Skin epidermis (tissue), 12 donors: ENCODE measurements at regions not wholly inside any gene's neighbourhood (a gene's known extent, or its start where the extent isn't known, plus 50 kb on each side); places are given as distances from the start of the nearest gene placed in this dataset.
"Not testable (repeated sequence)": the region's sequence is repeated elsewhere in the genome, so short reads cannot be mapped to it uniquely, and the experiment has no call there.

Experiments used
- H3K27ac ChIP-seq, 21 experiments: fragments of 200-600 bp; sonication (generic) in 11 of 21; one replicate each; pipeline ENCODE4 v1.5.0; 2020; ENCODE audit warnings: mild to moderate bottlenecking in 3 of 21, inconsistent platforms in 2 of 21, moderate library complexity in 2 of 21
- H3K4me3 ChIP-seq, 7 experiments: fragments of 200-600 bp; sonication (generic) in 2 of 7; one replicate each; pipeline ENCODE4 v1.5.0; 2020; ENCODE audit warnings: inconsistent platforms in 2 of 7, mild to moderate bottlenecking in 2 of 7, moderate library complexity in 1 of 7

DNA sequence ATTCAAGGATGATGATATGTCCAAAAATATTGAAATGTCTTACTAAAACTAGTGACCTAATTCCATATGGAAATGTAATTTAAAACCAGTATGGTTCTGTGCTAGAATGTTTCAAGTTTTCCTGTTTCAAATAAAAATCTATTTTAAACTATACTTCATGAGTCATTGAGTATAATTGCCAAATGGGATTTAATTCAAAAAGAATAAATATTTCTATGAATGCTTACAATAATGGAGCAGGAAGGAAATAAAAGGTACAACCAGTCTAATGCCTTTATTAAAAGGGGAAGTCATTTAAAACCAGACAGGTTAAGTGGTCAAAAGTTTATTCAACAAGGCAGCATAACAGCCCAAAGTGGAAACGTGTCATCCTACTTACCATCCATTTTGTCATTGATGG lies 2347.1 kb downstream of the PCDH7 start:
- no peak overlapping the region for H3K4me3 ChIP-seq
- H3K27ac ChIP-seq, result no peak overlapping the region

DNA sequence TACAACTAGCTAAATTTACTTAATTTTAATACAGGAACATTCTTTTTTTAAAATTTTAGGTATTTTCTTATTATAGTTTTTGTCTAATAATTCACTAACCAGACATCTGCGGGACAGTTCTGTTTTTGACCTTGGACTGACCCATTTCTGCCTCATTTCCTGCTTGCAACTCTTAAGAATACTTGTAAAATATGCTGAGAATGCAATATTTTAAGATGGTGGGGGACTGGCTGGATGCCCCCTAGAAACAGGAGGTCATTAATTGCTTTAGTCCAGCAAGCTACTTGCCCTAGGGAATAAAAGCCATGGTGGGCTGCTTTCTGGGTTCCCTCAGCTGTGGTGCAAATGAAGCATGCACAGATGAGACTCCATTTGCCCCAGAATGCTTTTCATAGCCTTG lies 2348.4 kb downstream of the PCDH7 start:
- H3K27ac ChIP-seq, result no peak overlapping the region
- no peak overlapping the region for H3K4me3 ChIP-seq

GRCh38 chr4:33071535-33071934 lies 2351.4 kb downstream of the PCDH7 start:
- Histone ChIP-seq H3K27ac (no peak overlapping the region), H3K4me3 (no peak overlapping the region)

- no peak overlapping the region for H3K4me3 ChIP-seq
- H3K27ac ChIP-seq, result no peak overlapping the region
Observed at GRCh38 chr4:33072298-33073089, 2352.3 kb downstream of the PCDH7 start.

DNA sequence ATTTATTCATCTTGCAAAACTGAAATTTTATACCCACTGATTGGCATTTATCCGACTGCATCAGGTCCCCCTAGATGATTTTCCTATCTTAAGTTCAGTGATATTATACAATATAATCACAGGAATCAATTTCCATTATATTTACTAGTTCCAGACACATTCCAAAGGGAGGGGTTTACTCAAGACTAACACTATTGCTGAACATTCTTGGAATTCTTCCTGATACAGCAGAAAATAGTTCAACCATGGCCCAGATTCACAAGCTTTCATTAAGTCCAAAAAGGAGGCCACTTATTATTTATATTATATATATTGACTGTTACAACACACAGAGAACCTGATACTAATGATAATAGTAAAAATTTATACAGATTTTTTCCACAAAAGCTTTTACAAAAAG lies 2353.6 kb downstream of the PCDH7 start:
- Histone ChIP-seq H3K27ac (no peak overlapping the region), H3K4me3 (no peak overlapping the region)

- no peak overlapping the region for H3K4me3 ChIP-seq
- H3K27ac ChIP-seq, result no peak overlapping the region
Observed at GRCh38 chr4:33078145-33078544, 2358.0 kb downstream of the PCDH7 start.

- Histone ChIP-seq H3K27ac (no peak overlapping the region), H3K4me3 (no peak overlapping the region)
Observed at GRCh38 chr4:33080275-33080674, 2360.1 kb downstream of the PCDH7 start.

DNA sequence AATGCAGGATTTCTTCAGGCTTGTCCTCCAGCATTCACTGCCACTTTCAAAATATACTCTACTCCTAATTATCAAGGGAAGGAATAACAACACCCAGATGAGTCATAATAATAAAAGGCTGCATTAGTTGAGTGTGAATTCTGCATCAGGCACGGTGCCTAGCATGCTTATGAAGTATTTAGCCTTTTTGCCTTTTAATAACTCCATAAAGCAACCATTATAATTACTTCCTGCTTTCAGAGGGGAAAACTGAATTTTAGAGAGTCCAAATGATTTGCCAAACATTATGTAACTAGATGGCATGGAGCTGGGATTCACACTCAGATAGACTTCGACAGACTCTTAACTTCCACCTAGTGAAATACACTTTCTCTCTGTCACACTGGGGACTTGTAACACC lies 2365.5 kb downstream of the PCDH7 start:
- H3K27ac ChIP-seq, result no peak overlapping the region

DNA sequence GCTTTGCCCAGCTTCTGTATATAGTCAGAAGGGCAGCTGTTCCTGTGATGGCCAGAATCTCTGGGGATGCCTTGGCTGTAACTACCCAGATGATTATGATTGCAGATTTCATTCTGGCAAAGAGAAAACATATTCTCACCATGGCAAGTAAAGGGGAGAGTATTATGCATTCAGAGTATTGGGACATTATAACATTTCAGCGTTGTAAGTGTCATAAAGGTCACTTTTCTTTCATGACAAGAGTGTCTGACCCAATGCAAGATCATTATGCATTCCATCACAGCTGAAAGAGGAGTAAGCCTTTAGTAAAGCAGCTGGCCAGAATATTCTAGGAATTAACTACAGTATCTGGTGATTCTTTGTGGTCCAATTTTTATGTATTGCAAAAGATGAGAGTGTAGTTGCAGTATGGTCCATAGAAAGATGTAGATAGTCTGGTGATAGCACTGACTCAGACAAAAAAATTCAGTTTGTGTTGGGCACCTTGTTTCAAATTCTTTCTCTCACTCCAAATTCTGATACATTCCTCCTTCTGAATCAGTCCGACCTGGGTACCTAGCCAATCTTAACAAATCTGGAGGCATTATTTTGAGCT lies 2366.3 kb downstream of the PCDH7 start:
- Histone ChIP-seq H3K4me3 (no peak overlapping the region), H3K27ac (no peak overlapping the region)

More for the DNA sequence above, 2365.5 kb downstream of the PCDH7 start:
- H3K4me3 ChIP-seq, result no peak overlapping the region

DNA sequence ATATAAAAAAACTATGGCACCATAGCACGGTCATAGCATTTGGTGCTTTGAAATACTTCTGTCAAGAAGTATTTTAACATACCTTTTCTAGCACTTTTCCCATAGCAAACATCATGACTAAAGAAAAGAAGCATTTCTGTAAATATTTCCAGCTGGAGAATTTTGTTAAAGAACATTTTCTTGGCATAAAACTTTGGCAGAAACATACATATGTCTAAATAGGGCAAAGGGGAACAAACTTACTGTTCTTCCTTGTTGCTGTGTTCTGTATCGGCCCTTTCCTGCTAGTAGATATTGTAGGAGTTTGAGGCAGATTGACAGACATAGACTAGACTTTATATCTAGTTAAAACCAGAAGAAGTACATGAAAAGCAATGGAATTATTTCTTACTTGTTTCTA lies 2368.5 kb downstream of the PCDH7 start:
- no peak overlapping the region for H3K4me3 ChIP-seq
- peak overlapping the region in 1 of 21 experiments; percentile 4 for H3K27ac ChIP-seq

DNA sequence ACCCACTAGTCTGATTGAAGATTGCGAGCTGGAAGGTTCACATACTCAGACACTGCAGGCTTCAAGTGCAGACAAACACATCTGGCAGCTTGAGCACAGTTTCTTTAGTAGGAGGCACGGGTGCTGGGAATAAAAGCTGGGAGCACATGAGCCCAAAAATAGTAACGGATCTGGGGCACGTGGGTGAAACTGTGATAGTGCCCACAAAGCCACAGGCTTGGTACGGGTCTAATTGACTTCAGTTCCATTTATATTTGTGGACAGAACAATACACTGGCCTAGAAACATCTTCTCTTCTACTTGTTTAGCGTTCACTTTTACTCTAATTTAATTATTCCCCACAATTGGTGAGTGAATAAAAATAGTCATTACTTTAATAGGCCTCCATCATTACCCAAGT lies 2370.7 kb downstream of the PCDH7 start:
- no peak overlapping the region for H3K27ac ChIP-seq
- no peak overlapping the region for H3K4me3 ChIP-seq

DNA sequence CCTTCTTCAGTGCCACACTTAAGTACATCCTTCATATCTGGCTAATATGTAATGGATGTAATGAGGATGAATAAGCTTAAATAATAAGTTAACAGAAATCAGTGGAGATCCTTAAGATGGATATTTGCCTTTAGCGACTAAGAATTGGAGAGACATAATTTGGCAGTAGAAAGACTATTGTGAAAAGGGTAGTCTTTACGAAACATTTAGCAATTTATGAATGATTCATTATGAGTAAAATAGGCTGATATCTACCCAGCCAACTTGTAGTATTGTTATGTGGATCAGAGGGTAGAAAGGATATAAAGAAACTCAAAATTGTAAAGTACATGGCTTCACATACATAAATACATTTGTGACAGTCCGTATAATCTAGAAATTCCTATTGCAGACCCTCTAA lies 2371.8 kb downstream of the PCDH7 start:
- Histone ChIP-seq H3K4me3 (no peak overlapping the region), H3K27ac (no peak overlapping the region)

DNA sequence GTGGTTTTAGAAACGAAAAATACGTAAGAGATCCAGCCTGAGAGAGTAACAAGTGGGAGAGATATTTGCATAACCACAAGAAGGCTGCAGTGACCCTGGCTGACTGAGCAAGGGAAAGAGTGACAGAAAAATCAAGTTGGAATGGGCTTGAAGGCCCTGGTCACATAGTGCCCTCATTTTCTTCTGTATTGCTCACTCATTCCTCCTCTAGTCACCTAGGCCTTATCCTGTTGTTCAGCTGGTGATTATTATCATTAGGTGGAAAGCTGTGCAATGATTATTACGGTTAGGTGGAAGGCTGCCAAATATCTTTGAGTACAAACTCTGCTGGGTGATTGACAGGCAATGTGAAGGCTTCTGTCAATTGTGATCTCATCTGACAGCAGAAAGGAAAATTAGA lies 2384.1 kb downstream of the PCDH7 start:
- Histone ChIP-seq H3K27ac (no peak overlapping the region), H3K4me3 (no peak overlapping the region)

DNA sequence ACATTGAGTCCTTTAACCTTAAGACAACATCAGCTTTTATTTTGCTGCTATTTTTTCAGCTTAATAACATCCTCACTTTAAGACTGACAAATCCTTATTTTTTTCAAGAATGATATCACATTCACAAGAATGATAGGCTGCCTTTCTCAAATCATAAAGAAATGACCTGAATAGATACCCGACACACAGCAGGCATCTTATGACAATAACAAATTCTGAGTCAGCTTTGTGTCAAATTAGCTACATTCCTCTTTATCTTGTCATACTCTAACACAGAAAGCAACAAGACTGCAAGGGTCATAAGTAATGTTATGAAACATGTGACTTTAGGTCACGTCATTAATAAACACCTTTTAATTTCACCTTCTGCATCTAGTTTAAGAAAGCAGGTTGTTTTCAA lies 2387.6 kb downstream of the PCDH7 start:
- no peak overlapping the region for H3K27ac ChIP-seq
- no peak overlapping the region for H3K4me3 ChIP-seq

DNA sequence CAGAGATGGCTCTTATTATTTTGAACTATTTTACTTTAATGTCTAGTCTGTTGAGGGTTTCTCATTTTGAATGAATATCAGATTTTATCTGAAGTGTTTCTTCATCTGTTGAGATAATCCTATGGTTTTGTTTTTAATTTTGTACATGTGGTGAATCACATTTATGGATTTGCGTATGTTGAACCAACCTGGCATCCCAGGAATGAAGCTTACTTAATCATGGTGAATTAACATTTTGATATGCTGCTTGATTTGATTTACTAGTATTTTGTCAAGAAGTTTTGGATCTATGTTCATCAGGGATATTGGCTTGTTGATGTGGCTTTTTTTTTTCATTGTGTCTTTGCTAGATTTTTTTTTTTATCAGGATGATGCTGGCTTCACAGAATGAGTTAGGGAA lies 2390.9 kb downstream of the PCDH7 start:
- no peak overlapping the region for H3K4me3 ChIP-seq
- H3K27ac ChIP-seq, result no peak overlapping the region

DNA sequence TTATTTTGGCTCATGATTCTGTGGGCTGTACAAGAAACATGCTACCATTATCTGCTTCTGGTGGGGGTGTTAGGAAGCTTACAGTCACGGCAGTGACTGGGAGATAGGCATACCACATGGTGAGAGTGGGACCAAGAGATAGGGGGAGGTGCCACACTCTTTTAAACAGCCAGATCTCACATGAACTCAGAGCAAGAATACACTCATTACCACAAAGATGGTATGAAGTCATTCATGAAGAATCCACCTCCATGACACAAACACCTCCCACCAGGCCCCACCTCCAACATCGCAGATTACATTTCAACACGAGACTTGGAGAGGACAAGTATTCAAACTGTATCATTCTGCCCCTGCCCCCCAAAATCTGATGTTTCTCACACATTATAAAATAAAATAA lies 2396.7 kb downstream of the PCDH7 start:
- no peak overlapping the region for H3K27ac ChIP-seq
- H3K4me3 ChIP-seq, result no peak overlapping the region

GRCh38 chr4:33126002-33126401 lies 2405.8 kb downstream of the PCDH7 start:
- no peak overlapping the region for H3K4me3 ChIP-seq
- no peak overlapping the region for H3K27ac ChIP-seq

GRCh38 chr4:33130662-33131061 lies 2410.5 kb downstream of the PCDH7 start:
- not testable (repeated sequence) for H3K4me3 ChIP-seq

GRCh38 chr4:33133723-33134122 lies 2413.6 kb downstream of the PCDH7 start:
- no peak overlapping the region for H3K27ac ChIP-seq

More at GRCh38 chr4:33130662-33131061, 2410.5 kb downstream of the PCDH7 start:
- H3K27ac ChIP-seq, result not testable (repeated sequence)

DNA sequence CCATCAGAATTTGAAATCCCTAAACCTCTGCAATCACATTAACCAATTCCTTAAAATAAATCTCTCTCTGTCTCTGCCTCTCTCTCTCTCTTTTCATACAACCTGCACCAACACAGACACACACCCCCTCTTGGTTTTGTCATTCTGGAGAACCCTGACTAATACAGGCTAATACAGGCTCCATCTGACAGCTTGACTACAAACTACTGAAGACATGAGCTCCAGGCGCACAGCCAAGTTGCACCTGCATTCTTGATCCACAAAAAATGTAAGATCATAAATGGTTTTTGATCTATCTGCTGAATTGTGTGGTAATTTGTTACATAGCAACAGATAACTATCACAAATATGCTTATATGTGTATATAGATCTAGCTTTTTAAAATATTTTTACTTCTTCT lies 2414.2 kb downstream of the PCDH7 start:
- no peak overlapping the region for H3K27ac ChIP-seq
- no peak overlapping the region for H3K4me3 ChIP-seq

More at GRCh38 chr4:33133723-33134122, 2413.6 kb downstream of the PCDH7 start:
- H3K4me3 ChIP-seq, result no peak overlapping the region

DNA sequence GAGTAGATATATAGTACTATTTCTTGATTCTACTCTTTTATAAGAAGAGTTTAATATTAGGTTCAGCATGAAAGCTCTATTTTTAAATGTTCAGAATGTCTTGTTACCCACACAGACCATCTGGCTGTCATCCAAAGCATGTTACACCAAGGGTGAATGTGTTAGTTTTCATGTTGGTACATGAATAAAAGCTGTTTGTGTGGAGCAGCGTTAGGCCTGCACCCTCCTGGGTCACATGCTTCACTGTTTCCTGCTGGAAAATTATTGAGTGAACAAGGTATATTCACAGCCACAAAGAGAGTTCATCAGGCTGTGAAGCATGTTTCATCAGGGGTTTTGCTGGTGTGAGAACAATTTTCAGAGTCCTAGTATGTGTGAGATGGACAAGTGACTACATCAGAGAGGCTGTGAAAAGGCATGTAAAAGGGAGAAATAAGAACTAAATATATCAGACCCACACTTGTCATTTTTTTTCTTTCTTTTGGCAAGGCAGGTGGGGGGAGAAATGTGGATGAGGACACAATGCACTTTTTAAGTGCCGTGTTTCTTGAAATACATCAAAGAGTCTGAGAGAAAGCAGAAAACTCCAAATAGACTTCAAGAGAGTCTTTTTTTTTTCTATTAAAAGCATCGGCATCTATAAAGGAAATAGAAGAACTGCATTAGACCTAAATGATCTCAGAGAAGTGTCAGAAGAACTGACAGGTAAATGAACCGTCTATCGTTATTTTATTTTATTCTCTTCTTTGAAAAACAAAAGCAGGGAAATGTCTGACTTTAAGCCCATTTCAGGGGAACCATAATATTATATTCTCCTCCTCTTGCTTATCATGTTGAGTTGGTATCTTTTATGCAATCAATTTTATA lies 2429.7 kb downstream of the PCDH7 start:
- Histone ChIP-seq H3K27ac (no peak overlapping the region), H3K4me3 (no peak overlapping the region)
